Gastrocnemius medialis (tissue), 4 donors: ENCODE measurements at regions not wholly inside any gene's neighbourhood (a gene's known extent, or its start where the extent isn't known, plus 50 kb on each side); places are given as distances from the start of the nearest gene placed in this dataset.

Source experiments
- POLR2A ChIP-seq, 2 donors: fragments of 450-650 bp; IDR thresholded peaks; one replicate each; pipeline ENCODE4 v1.6.1; 2017; ENCODE audit warnings: antibody characterized with exemption in 2 of 2, mild to moderate bottlenecking in 2 of 2, moderate library complexity in 2 of 2
- TF ChIP-seq, protein P1 (sequence below), 5 experiments: fragments of 450-650 bp in 3 of 5; fragments of 200-600 bp in 2 of 5; sonication (generic) in 2 of 5; IDR thresholded peaks in 4 of 5; conservative IDR thresholded peaks in 1 of 5; 1 replicate in 4 of 5; 2 replicates in 1 of 5; pipeline ENCODE4 v1.5.1; 2016 to 2019; ENCODE audit warnings: antibody characterized with exemption in 5 of 5, mild to moderate bottlenecking in 3 of 5, moderate library complexity in 3 of 5

DNA sequence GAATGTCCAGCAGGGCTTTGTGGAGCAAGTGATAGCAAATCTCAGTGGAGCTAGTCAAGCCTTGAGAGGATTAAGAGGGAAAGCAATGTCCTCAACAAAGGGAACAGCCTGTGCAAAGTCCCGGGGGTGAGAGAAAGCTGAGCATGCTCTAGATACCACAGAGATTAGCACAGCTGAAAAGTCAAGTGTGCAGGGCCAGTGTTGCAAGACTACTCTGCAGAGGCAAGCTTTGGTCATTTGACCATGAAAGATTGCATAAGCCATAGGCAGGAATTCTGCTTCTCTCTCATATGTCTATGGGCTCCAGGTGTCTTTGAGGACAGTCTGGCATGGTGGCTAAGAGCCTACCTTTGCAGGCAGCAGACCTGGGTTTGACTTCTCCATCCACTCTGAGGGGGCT lies 181.0 kb upstream of the JUN start:
- peak; percentile 8 to 20 for TF ChIP-seq POLR2A (IDR thresholded peaks at IDR 0.05)
- TF ChIP-seq, protein P1, sequence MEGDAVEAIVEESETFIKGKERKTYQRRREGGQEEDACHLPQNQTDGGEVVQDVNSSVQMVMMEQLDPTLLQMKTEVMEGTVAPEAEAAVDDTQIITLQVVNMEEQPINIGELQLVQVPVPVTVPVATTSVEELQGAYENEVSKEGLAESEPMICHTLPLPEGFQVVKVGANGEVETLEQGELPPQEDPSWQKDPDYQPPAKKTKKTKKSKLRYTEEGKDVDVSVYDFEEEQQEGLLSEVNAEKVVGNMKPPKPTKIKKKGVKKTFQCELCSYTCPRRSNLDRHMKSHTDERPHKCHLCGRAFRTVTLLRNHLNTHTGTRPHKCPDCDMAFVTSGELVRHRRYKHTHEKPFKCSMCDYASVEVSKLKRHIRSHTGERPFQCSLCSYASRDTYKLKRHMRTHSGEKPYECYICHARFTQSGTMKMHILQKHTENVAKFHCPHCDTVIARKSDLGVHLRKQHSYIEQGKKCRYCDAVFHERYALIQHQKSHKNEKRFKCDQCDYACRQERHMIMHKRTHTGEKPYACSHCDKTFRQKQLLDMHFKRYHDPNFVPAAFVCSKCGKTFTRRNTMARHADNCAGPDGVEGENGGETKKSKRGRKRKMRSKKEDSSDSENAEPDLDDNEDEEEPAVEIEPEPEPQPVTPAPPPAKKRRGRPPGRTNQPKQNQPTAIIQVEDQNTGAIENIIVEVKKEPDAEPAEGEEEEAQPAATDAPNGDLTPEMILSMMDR (IDR thresholded peaks at IDR 0.05 in 4 of 5, conservative IDR thresholded peaks at IDR 0.05 in 1 of 5): no peak
